K562 (cell line): ENCODE measurements at regions not wholly inside any gene's neighbourhood (a gene's known extent, or its start where the extent isn't known, plus 50 kb on each side); places are given as distances from the start of the nearest gene placed in this dataset.

ENCODE experiments used
- ATAC-seq: fragments of 200-7000 bp; cut with Tn5 transposase; 3 replicates; pipeline ENCODE4 v1.9.1; 2020; ENCODE audit warnings: moderate library complexity
- BruUV-seq: library from RNA; stranded (reverse); fragments of 400-500 nt; replicated peaks from 2 replicates; lab custom pipeline; 2021; lab: Mats Ljungman, UMichigan
- CTCF ChIA-PET: fragments of 300-600 bp; formaldehyde crosslinking; extraction: SDS; loops from one replicate; lab custom pipeline; 2021; ENCODE audit warnings: low intra/inter-chr PET ratio; lab: Yijun Ruan, JAX
- POLR2A ChIA-PET: fragments of 300-600, 350-650 bp; sonication (Branson Sonifier 250); formaldehyde crosslinking; extraction: SDS; loops from one replicate; lab custom pipeline; 2021; ENCODE audit warnings: antibody characterized with exemption, inconsistent platforms; lab: Yijun Ruan, JAX
- DNase-seq, 4 experiments: peaks; one replicate each; pipeline versions ENCODE4 v3.0.0 to v3.0.0-alpha.2; 2011 to 2018; ENCODE audit warnings: low spot score in 3 of 4, mixed read lengths in 3 of 4; ENCODE audit errors: extremely low read depth in 1 of 4
- FAIRE-seq: peaks from 2 replicates; lab custom pipeline; 2011; peaks lifted over from hg19 to GRCh38; lab: Jason Lieb, UNC
- H2AFZ ChIP-seq: 2 replicates; pipeline ENCODE4 v1.6.0; 2011; ENCODE audit warnings: low read depth, low read length, control low read depth, inconsistent platforms
- H3K27ac ChIP-seq: fragments of 200-600 bp; 3 replicates; pipeline ENCODE4 v1.8.0; 2011; ENCODE audit warnings: low read depth, mild to moderate bottlenecking, control low read depth, inconsistent platforms, low read length, moderate library complexity, mixed read lengths; ENCODE audit errors: extremely low read depth
- H3K27me3 ChIP-seq, 2 experiments: fragments of 300-600 bp in 1 of 2; 2 replicates in 1 of 2; 3 replicates in 1 of 2; pipeline versions ENCODE4 v1.6.0 to v1.8.0; 2011; ENCODE audit warnings: inconsistent platforms in 2 of 2, low read length in 2 of 2, mild to moderate bottlenecking in 1 of 2, mixed read lengths in 1 of 2, moderate library complexity in 1 of 2; ENCODE audit not compliant: control insufficient read depth in 2 of 2, insufficient read depth in 2 of 2
- H3K36me3 ChIP-seq: fragments of 300-600 bp; 3 replicates; pipeline ENCODE4 v1.8.0; 2011; ENCODE audit warnings: mild to moderate bottlenecking, low read length, inconsistent platforms; ENCODE audit not compliant: control insufficient read depth, insufficient read depth
- H3K4me1 ChIP-seq, 2 experiments: fragments of 200-600 bp in 1 of 2; replicated peaks in 1 of 2; 2 replicates in 1 of 2; 3 replicates in 1 of 2; pipeline versions ENCODE4 v1.5.1 to v1.8.0; 2011; ENCODE audit warnings: inconsistent platforms in 2 of 2, low read length in 2 of 2, mild to moderate bottlenecking in 1 of 2, mixed read lengths in 1 of 2, moderate library complexity in 1 of 2; ENCODE audit not compliant: control insufficient read depth in 2 of 2, insufficient read depth in 2 of 2
- H3K4me2 ChIP-seq: 2 replicates; pipeline ENCODE4 v1.6.1; 2011; ENCODE audit warnings: low read length, control low read depth, inconsistent platforms, mixed read lengths; ENCODE audit not compliant: insufficient read depth
- H3K4me3 ChIP-seq: fragments of 200-600 bp; sonication (generic), shearing (Covaris generic); 2 replicates; pipeline ENCODE4 v1.5.1; 2016; ENCODE audit warnings: control low read depth, inconsistent platforms
- H3K79me2 ChIP-seq: fragments of 200-600 bp; 3 replicates; pipeline ENCODE4 v1.8.0; 2011; ENCODE audit warnings: low read length, inconsistent platforms; ENCODE audit not compliant: control insufficient read depth, insufficient read depth
- H3K9ac ChIP-seq, 2 experiments: 2 replicates each; pipeline versions ENCODE4 v1.6.0 to v1.6.1; 2011; ENCODE audit warnings: low read depth in 2 of 2, low read length in 2 of 2, control low read depth in 1 of 2, inconsistent platforms in 1 of 2, mild to moderate bottlenecking in 1 of 2, mixed read lengths in 1 of 2; ENCODE audit not compliant: insufficient read depth in 1 of 2
- H3K9me1 ChIP-seq: one replicate; pipeline ENCODE4 v1.6.0; 2011; ENCODE audit warnings: inconsistent platforms, mild to moderate bottlenecking, low read length, moderate library complexity; ENCODE audit not compliant: control insufficient read depth, insufficient read depth
- H3K9me3 ChIP-seq: replicated peaks from 2 replicates; pipeline ENCODE4 v1.5.1; 2011; ENCODE audit warnings: low read depth, low read length, inconsistent platforms; ENCODE audit not compliant: control insufficient read depth, insufficient read depth
- H4K20me1 ChIP-seq: replicated peaks from 2 replicates; pipeline ENCODE4 v1.6.1; 2011; ENCODE audit warnings: low read length, inconsistent platforms, mixed read lengths; ENCODE audit not compliant: control insufficient read depth, insufficient read depth
- MEIS2 ChIP-seq: fragments of 450-650 bp; IDR thresholded peaks from 2 replicates; pipeline ENCODE4 v1.6.1; 2014; ENCODE audit warnings: mild to moderate bottlenecking; ENCODE audit not compliant: partially characterized antibody
- POLR3A ChIP-seq: IDR thresholded peaks from 2 replicates; pipeline ENCODE4 v1.6.1; 2011; ENCODE audit warnings: borderline replicate concordance, mild to moderate bottlenecking, moderate library complexity; ENCODE audit not compliant: insufficient read length, insufficient read depth; ENCODE audit errors: extremely low read depth
- ZNF785 ChIP-seq: fragments of 250-450 bp; sonication (Bioruptor Pico); IDR thresholded peaks from 2 replicates; pipeline ENCODE4 v1.4.0; 2020; ENCODE audit warnings: mild to moderate bottlenecking
- WGBS: fragments of 100-300 bp; shearing (Covaris generic); methylation state at CpG from one replicate; pipeline ENCODE4 v1.1.6; 2016; ENCODE audit warnings: low coverage, mixed read lengths; ENCODE audit not compliant: insufficient coverage; ENCODE audit errors: missing lambda C conversion rate; 5-methylcytosine and 5-hydroxymethylcytosine counted together
- in situ Hi-C: fragments of 300-500 bp; cut with MboI; formaldehyde crosslinking; loops from 4 replicates; pipeline ENCODE4 v1.15.0; 2018; ENCODE audit warnings: inconsistent platforms, mixed read lengths
- intact Hi-C: fragments of 100-400 bp; cut with micrococcal nuclease; formaldehyde crosslinking; loops from 2 replicates; pipeline ENCODE4 v1.14.2; 2022
- TF ChIP-seq, protein P1 (sequence below), 2 experiments: IDR thresholded peaks; 2 replicates each; pipeline ENCODE4 v1.6.1; 2011; ENCODE audit warnings: borderline replicate concordance in 1 of 2, control low read depth in 1 of 2, low read depth in 1 of 2, low read length in 1 of 2, mild to moderate bottlenecking in 1 of 2, mixed read lengths in 1 of 2, moderate library complexity in 1 of 2; ENCODE audit not compliant: insufficient read depth in 1 of 2, insufficient read length in 1 of 2, poor library complexity in 1 of 2, severe bottlenecking in 1 of 2; ENCODE audit errors: extremely low read depth in 1 of 2

DNA sequence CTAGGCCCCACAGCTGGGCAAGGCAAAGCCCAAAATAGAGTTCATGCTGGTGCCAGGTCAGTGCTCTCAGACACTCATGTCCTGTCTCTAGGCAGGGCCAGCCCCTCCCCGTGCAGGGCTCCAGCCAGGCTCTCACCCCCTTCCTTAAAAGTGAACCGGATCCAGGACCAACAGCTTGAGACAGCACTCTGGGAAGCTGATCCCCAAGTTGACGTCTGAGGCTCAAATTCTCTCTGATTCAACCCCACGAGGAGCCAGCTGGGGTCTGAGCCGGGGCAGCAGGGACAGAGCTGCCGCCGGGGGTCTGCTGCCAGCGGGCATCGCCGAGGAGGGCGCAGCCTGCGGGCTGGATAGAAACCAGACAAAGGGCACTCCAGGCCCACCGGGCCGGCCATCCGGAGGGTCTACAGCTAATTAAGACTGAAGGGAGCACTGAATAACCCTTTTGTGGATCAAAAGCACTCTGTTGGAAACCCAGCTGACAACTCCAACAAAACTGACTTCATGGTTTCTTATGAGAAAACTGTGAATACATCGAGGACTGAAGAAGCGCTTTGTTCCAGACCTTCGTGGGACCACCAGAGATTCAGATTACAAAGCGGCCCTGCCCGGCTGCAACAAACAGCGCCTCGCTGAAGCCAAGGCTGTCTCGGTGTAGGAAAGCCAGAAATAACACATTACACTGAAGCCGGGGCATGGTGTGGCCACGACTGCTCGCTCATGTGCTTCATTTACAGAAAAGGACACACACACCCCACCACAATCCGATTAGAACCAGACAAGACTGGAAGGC lies 95.8 kb downstream of the PSMG1 start:
- no peaks in the 10 kb centered on the region; the same call in 1 of the 2 replicates for H4K20me1 ChIP-seq
- CTCF ChIA-PET = no interaction called here
- TF ChIP-seq POLR3A = no peak
- TF ChIP-seq ZNF785 (CRISPR knock-in tag) = no peak
- TF ChIP-seq, protein P1, sequence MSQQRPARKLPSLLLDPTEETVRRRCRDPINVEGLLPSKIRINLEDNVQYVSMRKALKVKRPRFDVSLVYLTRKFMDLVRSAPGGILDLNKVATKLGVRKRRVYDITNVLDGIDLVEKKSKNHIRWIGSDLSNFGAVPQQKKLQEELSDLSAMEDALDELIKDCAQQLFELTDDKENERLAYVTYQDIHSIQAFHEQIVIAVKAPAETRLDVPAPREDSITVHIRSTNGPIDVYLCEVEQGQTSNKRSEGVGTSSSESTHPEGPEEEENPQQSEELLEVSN (IDR thresholded peaks at IDR 0.05; ENCODE audit: borderline replicate concordance in 1 of 2, extremely low read depth in 1 of 2, insufficient read depth in 1 of 2, insufficient read length in 1 of 2, low read depth in 1 of 2, low read length in 1 of 2, poor library complexity in 1 of 2, severe bottlenecking in 1 of 2) = no peak
- TF ChIP-seq MEIS2 = no peak
- TF ChIP-seq, all 486 proteins: peak for 0
- Histone ChIP-seq H3K36me3 (no peaks in the 10 kb centered on the region), H3K4me3 (no peak overlapping the region), H3K9ac (no peak overlapping the region), H2AFZ (no peak overlapping the region), H3K9me1 (peaks cover 2% of the 10 kb centered on the region), H3K79me2 (no peaks in the 10 kb centered on the region), H3K9me3 (no peaks in the 10 kb centered on the region), H3K4me2 (no peak overlapping the region), H3K4me1 (peaks cover 0 to 3% of the 10 kb centered on the region in 2 experiments; a peak in 2 of 5 replicates), H3K27ac (no peak overlapping the region), H3K27me3 (peaks cover 62 to 86% of the 10 kb centered on the region in 2 experiments)
- in situ Hi-C loops (no loop called here), intact Hi-C loops (no loop called here)
- POLR2A ChIA-PET = interaction anchor here (0.6 to 0.7 kb wide), 2 partner anchors 18 to 218 kb away, joined by 3 read pairs; no protein-coding TSS in a partner anchor
- FAIRE-seq (no peak), DNase-seq (no peak), ATAC-seq (no peak)
- WGBS = under 1% methylated on average over 27 of the region's 27 CpGs
- BruUV-seq = no TSS peak
